Activated CD4-positive, alpha-beta T cell treated with anti-CD3 and anti-CD28 coated beads for 36 hours (primary cell): ENCODE measurements at regions not wholly inside any gene's neighbourhood (a gene's known extent, or its start where the extent isn't known, plus 50 kb on each side); places are given as distances from the start of the nearest gene placed in this dataset.

Experiments used
- ATAC-seq: fragments of 200-7000 bp; cut with Tn5 transposase; one replicate; pipeline ENCODE4 v1.10.0; 2021; ENCODE audit warnings: mild to moderate bottlenecking, moderate library complexity
- CTCF ChIA-PET: fragments of 350-600 bp; sonication (Branson Sonifier 250); formaldehyde crosslinking; loops from one replicate; lab custom pipeline; 2021; ENCODE audit warnings: antibody characterized with exemption; lab: Charles Lee
- POLR2A ChIA-PET: fragments of 350-600 bp; sonication (Branson Sonifier 250); formaldehyde crosslinking; loops from one replicate; lab custom pipeline; 2021; ENCODE audit warnings: antibody characterized with exemption, inconsistent platforms; lab: Charles Lee
- DNase-seq: peaks from one replicate; pipeline ENCODE4 v3.0.0-alpha.2; 2020
- H3K27ac Mint-ChIP-seq: one replicate; pipeline ENCODE4 v1.8.0; 2021; ENCODE audit warnings: mixed read lengths
- H3K27me3 Mint-ChIP-seq: one replicate; pipeline ENCODE4 v1.8.0; 2021; ENCODE audit warnings: mixed read lengths
- H3K36me3 Mint-ChIP-seq: one replicate; pipeline ENCODE4 v1.8.0; 2021; ENCODE audit warnings: low read depth, mixed read lengths
- H3K4me1 Mint-ChIP-seq: one replicate; pipeline ENCODE4 v1.8.0; 2021; ENCODE audit warnings: mixed read lengths
- H3K4me3 Mint-ChIP-seq: one replicate; pipeline ENCODE4 v1.8.0; 2021; ENCODE audit warnings: mild to moderate bottlenecking, moderate library complexity, mixed read lengths
- H3K9me3 Mint-ChIP-seq: one replicate; pipeline ENCODE4 v1.8.0; 2021; ENCODE audit warnings: low read depth, mixed read lengths
- intact Hi-C, 2 experiments: fragments of 100-400 bp; cut with DNase I in 1 of 2; cut with micrococcal nuclease in 1 of 2; formaldehyde crosslinking; loops; one replicate each; pipeline versions ENCODE4 v1.14.2 to v1.15.1; 2022 to 2024; cut with DNase I, micrococcal nuclease

- POLR2A ChIA-PET: no interaction called here
- peaks cover 81% of the 10 kb centered on the region for H3K4me1 Mint-ChIP-seq
- CTCF ChIA-PET: interaction anchor here (0.6 kb wide), 2 partner anchors 54 to 224 kb away, joined by 3 read pairs; no protein-coding TSS in a partner anchor
- intact Hi-C loops: no loop called here
- no peak overlapping the region for H3K4me3 Mint-ChIP-seq
- peak; percentile 55 for DNase-seq
- no peaks in the 10 kb centered on the region for H3K9me3 Mint-ChIP-seq
- no peaks in the 10 kb centered on the region for H3K27me3 Mint-ChIP-seq
- no peak for ATAC-seq
- H3K27ac Mint-ChIP-seq: peak overlapping the region; percentile 56
- no peaks in the 10 kb centered on the region for H3K36me3 Mint-ChIP-seq
Observed at GRCh38 chr17:77385750-77386501, 245.2 kb downstream of the SEC14L1 start.

- intact Hi-C loops: no loop called here
- no peak overlapping the region for H3K4me3 Mint-ChIP-seq
- POLR2A ChIA-PET: interaction anchor here (0.5 to 0.6 kb wide), 2 partner anchors 55 to 1344 kb away, joined by 3 read pairs; no protein-coding TSS in a partner anchor
- no peaks in the 10 kb centered on the region for H3K27me3 Mint-ChIP-seq
- no peak for DNase-seq
- no peak for ATAC-seq
- CTCF ChIA-PET: interaction anchor here (0.6 to 6.6 kb wide), 3 partner anchors 12 to 54 kb away, joined by 3 to 66 read pairs (median 3); no protein-coding TSS in a partner anchor
- H3K36me3 Mint-ChIP-seq: no peaks in the 10 kb centered on the region
- no peaks in the 10 kb centered on the region for H3K9me3 Mint-ChIP-seq
- H3K27ac Mint-ChIP-seq: peak overlapping the region; percentile 56
- peaks cover 81% of the 10 kb centered on the region for H3K4me1 Mint-ChIP-seq
Observed at GRCh38 chr17:77386502-77387192, 245.9 kb downstream of the SEC14L1 start.

GRCh38 chr17:77387891-77388290 lies 247.1 kb downstream of the SEC14L1 start:
- ChIA-PET CTCF (interaction anchor here (0.9 to 6.6 kb wide), 2 partner anchors 13 to 75 kb away, joined by 3 to 66 read pairs; no protein-coding TSS in a partner anchor), POLR2A (interaction anchor here (0.6 kb wide), 1 partner anchor 70 kb away, joined by 3 read pairs; no protein-coding TSS in a partner anchor)
- no peaks in the 10 kb centered on the region for H3K36me3 Mint-ChIP-seq

GRCh38 chr17:77388384-77389306 lies 247.9 kb downstream of the SEC14L1 start:
- ChIA-PET CTCF (interaction anchor here (0.9 to 6.6 kb wide), 7 partner anchors 11 to 107 kb away, joined by 3 to 66 read pairs (median 4); no protein-coding TSS in a partner anchor), POLR2A (interaction anchor here (0.6 to 2.0 kb wide), 4 partner anchors 14 to 570 kb away, joined by 3 to 5 read pairs (median 4); partner anchors contain the start of gene TNRC6C)
- peak overlapping the region; percentile 78 for H3K4me3 Mint-ChIP-seq
- no peaks in the 10 kb centered on the region for H3K9me3 Mint-ChIP-seq
- H3K36me3 Mint-ChIP-seq: no peaks in the 10 kb centered on the region
- H3K27me3 Mint-ChIP-seq: no peaks in the 10 kb centered on the region
- DNase-seq: no peak
- intact Hi-C loops: loop anchor here (1.0 to 2.0 kb wide), 2 partner anchors 12 to 14 kb away; no protein-coding TSS in a partner anchor
- H3K27ac Mint-ChIP-seq: peak overlapping the region; percentile 92
- ATAC-seq: no peak
- H3K4me1 Mint-ChIP-seq: peaks cover 78% of the 10 kb centered on the region

More at GRCh38 chr17:77387891-77388290, 247.1 kb downstream of the SEC14L1 start:
- DNase-seq (no peak), ATAC-seq (no peak)
- Mint-ChIP-seq H3K27me3 (no peaks in the 10 kb centered on the region), H3K4me1 (peaks cover 81% of the 10 kb centered on the region), H3K4me3 (no peak overlapping the region), H3K27ac (no peak overlapping the region), H3K9me3 (no peaks in the 10 kb centered on the region)
- intact Hi-C loops: loop anchor here in 1 of 2 experiments (2.0 kb wide), 1 partner anchor 13 kb away; no protein-coding TSS in a partner anchor

DNA sequence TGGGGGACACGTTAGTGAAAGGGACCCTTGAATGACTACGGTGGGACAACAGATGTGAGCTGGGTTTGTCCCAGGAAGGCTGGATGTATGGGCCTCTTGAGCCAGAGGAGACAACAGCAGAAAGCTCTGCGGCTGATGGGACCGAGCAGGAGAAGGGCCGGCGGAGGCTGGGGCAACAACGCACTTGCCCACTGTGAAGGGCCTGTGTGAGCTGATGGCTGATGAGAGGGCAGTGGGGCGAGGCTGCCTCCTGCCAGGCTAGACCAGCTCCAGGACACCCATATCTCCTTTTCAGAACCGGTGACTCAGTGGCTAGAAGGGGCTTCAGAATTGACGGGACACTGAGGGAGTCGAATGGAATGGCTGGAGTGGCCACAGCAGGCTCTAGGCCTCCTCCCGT lies 250.1 kb downstream of the SEC14L1 start:
- DNase-seq (no peak), ATAC-seq (no peak)
- no peaks in the 10 kb centered on the region for H3K36me3 Mint-ChIP-seq
- H3K27ac Mint-ChIP-seq: peak overlapping the region; percentile 66
- POLR2A ChIA-PET: interaction anchor here (0.6 to 1.2 kb wide), 4 partner anchors 9 to 15 kb away, joined by 3 to 6 read pairs (median 4); no protein-coding TSS in a partner anchor
- intact Hi-C loops: loop anchor here (2.0 to 10.0 kb wide), 2 partner anchors 14 to 254 kb away; no protein-coding TSS in a partner anchor
- peaks cover 73% of the 10 kb centered on the region for H3K4me1 Mint-ChIP-seq
- CTCF ChIA-PET: interaction anchor here (1.0 to 6.6 kb wide), 3 partner anchors 10 to 58 kb away, joined by 4 to 66 read pairs (median 7); no protein-coding TSS in a partner anchor
- no peaks in the 10 kb centered on the region for H3K9me3 Mint-ChIP-seq
- peak overlapping the region; percentile 78 for H3K4me3 Mint-ChIP-seq
- no peaks in the 10 kb centered on the region for H3K27me3 Mint-ChIP-seq

GRCh38 chr17:77391668-77392375 lies 251.1 kb downstream of the SEC14L1 start:
- H3K4me1 Mint-ChIP-seq: peaks cover 71% of the 10 kb centered on the region
- ATAC-seq (peak; percentile 34), DNase-seq (peak; percentile 67)
- no peaks in the 10 kb centered on the region for H3K9me3 Mint-ChIP-seq
- peak overlapping the region; percentile 78 for H3K4me3 Mint-ChIP-seq
- ChIA-PET POLR2A (interaction anchor here (0.7 kb wide), 1 partner anchor 59 kb away, joined by 3 read pairs; no protein-coding TSS in a partner anchor), CTCF (interaction anchor here (0.8 to 6.6 kb wide), 8 partner anchors 9 to 103 kb away, joined by 3 to 66 read pairs (median 4); no protein-coding TSS in a partner anchor)
- peak overlapping the region; percentile 58 for H3K27ac Mint-ChIP-seq
- no peaks in the 10 kb centered on the region for H3K27me3 Mint-ChIP-seq
- intact Hi-C loops: loop anchor here (2.0 to 10.0 kb wide), 2 partner anchors 13 to 253 kb away; no protein-coding TSS in a partner anchor
- no peaks in the 10 kb centered on the region for H3K36me3 Mint-ChIP-seq

DNA sequence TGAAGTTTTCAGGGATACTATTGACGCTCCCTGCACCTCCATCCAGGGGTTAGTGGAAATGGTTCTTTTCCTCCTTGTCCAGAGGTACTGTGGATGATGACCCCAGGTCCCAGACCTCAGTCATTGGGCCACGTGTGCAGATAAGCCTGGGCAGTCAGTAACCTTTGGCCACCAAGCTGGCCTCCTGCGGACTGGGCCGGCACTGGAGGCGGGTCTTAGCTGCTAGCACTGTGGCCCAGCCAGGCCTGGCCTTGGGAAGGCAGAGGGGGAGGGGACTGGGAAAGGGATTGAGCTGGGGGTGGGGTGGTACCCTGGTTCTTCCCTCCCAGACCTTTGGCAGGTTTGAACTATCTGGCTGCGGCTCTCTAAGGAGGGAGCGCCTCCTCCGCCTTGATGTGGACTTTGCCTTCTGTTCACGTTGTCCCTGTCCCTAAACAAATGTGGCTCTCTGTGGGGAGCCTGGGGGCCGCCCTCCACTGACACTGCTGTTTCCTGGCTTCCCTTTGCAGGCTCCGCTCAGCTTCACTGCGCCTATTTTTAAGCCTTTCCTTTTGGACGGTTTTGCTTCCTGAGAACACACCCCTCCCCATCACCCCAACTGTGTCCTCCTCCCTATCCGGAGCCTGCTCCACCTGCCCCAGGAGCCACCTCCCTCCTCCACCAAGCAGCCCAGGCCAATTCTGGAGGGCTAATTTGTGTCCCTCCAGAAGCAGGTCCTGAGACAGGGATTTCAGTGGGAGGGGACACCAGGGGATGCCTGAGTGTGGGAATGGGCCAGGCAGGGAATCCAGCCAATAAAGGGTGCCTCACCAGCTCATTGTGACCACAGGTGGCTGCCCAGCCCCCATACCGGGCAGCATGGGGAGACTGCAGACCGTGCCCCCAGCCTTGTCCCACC lies 251.9 kb downstream of the SEC14L1 start:
- Mint-ChIP-seq H3K27me3 (no peaks in the 10 kb centered on the region), H3K4me3 (peak overlapping the region; percentile 78), H3K36me3 (no peaks in the 10 kb centered on the region), H3K4me1 (peaks cover 70% of the 10 kb centered on the region), H3K27ac (peak overlapping the region; percentile 65), H3K9me3 (no peaks in the 10 kb centered on the region)
- ATAC-seq (no peak), DNase-seq (no peak)
- intact Hi-C loops: loop anchor here in 1 of 2 experiments (10.0 kb wide), 1 partner anchor 252 kb away; no protein-coding TSS in a partner anchor
- POLR2A ChIA-PET: no interaction called here
- CTCF ChIA-PET: interaction anchor here (0.7 to 6.6 kb wide), 7 partner anchors 8 to 506 kb away, joined by 3 to 66 read pairs (median 3); no protein-coding TSS in a partner anchor

GRCh38 chr17:77393274-77393600 lies 252.5 kb downstream of the SEC14L1 start:
- Mint-ChIP-seq H3K36me3 (no peaks in the 10 kb centered on the region), H3K4me3 (no peak overlapping the region), H3K9me3 (no peaks in the 10 kb centered on the region), H3K27ac (no peak overlapping the region), H3K4me1 (peaks cover 74% of the 10 kb centered on the region), H3K27me3 (no peaks in the 10 kb centered on the region)
- DNase-seq: no peak
- no peak for ATAC-seq
- ChIA-PET POLR2A (no interaction called here), CTCF (interaction anchor here (0.6 to 6.6 kb wide), 6 partner anchors 8 to 506 kb away, joined by 3 to 66 read pairs (median 3); no protein-coding TSS in a partner anchor)
- intact Hi-C loops: loop anchor here in 1 of 2 experiments (10.0 kb wide), 1 partner anchor 252 kb away; no protein-coding TSS in a partner anchor
